D721Med (cell line): ENCODE measurements at regions not wholly inside any gene's neighbourhood (a gene's known extent, or its start where the extent isn't known, plus 50 kb on each side); places are given as distances from the start of the nearest gene placed in this dataset.

Experiments used
- DNase-seq: peaks from one replicate; pipeline ENCODE4 v3.0.0; 2011; ENCODE audit warnings: low spot score; ENCODE audit not compliant: insufficient read length
- FAIRE-seq: peaks from 2 replicates; lab custom pipeline; 2011; peaks lifted over from hg19 to GRCh38; lab: Jason Lieb, UNC
- TF ChIP-seq, protein P1 (sequence below): IDR thresholded peaks from 2 replicates; pipeline ENCODE4 v1.5.1; 2012; ENCODE audit warnings: mild to moderate bottlenecking, control low read depth; ENCODE audit not compliant: insufficient read depth; ENCODE audit errors: missing control alignments

DNA sequence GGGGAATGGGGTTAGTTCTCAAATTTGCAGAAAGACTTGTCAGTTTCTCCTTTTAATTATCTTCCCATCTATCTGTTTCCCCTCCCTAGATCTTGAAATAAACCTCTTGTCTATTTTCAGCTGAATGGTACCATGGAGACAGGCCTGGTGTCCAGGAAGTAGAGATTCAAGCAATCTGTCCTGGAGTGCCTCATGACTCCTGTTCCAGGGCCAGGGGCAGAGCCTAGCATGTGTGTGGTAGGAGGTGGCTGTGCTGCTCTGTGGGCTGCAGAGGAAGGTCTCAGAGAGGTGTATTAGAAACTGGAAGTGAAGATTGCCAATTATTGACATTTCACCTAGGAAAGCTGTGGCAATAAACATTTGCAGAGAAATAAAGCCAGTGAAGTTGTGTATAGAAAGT lies 175.8 kb upstream of the ATP10B start:
- TF ChIP-seq, protein P1, sequence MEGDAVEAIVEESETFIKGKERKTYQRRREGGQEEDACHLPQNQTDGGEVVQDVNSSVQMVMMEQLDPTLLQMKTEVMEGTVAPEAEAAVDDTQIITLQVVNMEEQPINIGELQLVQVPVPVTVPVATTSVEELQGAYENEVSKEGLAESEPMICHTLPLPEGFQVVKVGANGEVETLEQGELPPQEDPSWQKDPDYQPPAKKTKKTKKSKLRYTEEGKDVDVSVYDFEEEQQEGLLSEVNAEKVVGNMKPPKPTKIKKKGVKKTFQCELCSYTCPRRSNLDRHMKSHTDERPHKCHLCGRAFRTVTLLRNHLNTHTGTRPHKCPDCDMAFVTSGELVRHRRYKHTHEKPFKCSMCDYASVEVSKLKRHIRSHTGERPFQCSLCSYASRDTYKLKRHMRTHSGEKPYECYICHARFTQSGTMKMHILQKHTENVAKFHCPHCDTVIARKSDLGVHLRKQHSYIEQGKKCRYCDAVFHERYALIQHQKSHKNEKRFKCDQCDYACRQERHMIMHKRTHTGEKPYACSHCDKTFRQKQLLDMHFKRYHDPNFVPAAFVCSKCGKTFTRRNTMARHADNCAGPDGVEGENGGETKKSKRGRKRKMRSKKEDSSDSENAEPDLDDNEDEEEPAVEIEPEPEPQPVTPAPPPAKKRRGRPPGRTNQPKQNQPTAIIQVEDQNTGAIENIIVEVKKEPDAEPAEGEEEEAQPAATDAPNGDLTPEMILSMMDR = no peak
- FAIRE-seq = no peak
- no peak for DNase-seq

DNA sequence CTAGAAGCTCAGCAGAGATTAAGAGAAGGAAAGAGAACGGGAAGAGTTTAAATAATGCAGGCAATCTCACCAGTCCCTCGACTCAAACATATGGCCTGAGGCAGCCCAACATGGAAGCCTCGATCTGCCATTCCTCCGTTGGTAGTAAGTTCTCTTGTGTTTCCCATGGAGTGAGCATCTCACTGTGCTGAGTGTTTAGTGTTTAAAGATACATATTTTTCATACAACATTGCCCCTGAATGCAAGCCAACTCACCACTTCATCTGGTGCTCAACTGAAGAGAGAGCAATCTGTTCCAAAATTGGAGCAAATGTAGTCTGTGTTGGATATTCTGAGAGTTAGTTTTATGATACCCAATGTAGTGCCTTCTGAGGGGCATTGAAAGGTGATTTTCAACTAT lies 171.5 kb upstream of the ATP10B start:
- TF ChIP-seq, protein P1 = no peak
- FAIRE-seq = no peak
- no peak for DNase-seq

DNA sequence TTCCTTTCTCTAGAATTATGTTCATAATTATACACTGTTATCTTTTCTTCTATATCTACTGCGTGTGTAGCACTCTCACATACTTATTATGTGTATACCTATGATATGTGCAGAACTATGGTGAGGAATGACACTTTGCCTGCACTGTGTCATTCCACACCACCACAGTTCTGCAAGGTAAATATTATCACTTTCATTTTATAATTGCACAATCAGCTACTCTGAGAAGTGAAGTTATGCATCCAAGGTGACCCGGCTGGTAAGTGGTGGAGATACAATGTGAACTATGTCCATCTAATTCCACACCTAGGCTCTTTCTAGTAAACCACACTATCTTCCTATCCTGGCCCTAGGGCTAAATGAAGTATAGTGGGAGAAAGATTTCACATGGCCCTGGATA lies 170.1 kb upstream of the ATP10B start:
- TF ChIP-seq, protein P1 = no peak
- DNase-seq (no peak), FAIRE-seq (no peak)

DNA sequence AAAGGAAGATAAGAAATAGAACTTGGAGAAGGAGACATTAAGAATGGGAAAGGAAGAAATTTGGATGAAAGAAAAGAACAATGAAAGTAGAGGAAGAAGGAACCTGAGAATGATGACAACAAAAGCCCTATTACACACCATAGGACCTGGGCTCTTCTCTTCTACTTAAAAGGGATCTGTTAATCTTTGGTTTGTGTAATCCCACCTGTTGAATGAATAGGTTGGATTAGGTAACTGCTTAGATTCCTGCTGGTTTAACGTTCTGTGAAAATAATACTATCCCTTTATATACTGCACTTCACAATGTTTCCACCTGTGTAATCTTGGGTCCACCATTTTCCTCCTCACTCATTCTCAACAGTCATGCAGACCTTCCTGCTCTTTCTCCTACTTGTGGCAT lies 157.8 kb upstream of the ATP10B start:
- TF ChIP-seq, protein P1 = no peak
- DNase-seq (no peak), FAIRE-seq (no peak)

DNA sequence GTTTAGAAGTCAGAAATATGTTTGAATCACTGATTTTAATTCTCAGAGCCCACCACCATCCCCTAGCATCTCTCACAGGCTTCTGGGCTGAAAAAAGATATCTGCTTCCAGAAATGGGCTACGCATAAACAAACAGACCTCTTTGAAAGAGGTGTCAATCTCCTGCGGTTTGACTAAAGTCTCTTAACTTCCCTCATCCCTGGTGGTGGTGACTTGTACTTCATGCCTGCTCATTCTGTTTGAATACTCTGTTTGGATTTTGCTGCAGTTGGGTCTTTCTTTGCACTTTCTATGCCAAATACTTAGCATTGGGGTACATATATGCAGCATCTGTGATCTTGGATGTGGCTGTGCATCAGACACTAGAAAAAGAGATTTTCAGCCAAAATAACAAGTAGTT lies 157.2 kb upstream of the ATP10B start:
- TF ChIP-seq, protein P1 = no peak
- no peak for DNase-seq
- no peak for FAIRE-seq

DNA sequence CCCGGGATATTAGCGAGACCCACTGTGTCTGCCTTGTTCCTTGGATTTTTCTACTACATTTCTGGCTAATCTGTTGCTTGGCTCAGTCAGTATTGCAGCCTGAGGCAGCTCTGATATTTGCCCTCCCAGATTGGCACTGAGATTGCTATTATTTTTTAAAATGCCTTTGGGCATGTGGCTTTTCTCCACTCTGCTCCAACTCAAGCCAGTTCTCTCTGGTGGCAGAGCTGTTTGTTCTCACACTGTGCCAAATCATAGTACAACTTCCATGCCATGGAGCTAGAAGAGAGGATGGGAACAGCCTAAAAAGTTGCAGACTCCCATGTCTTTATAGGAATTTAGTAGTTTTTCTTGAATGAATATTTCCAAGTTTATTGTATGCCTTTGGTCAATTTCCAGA lies 155.9 kb upstream of the ATP10B start:
- FAIRE-seq (no peak), DNase-seq (no peak)

DNA sequence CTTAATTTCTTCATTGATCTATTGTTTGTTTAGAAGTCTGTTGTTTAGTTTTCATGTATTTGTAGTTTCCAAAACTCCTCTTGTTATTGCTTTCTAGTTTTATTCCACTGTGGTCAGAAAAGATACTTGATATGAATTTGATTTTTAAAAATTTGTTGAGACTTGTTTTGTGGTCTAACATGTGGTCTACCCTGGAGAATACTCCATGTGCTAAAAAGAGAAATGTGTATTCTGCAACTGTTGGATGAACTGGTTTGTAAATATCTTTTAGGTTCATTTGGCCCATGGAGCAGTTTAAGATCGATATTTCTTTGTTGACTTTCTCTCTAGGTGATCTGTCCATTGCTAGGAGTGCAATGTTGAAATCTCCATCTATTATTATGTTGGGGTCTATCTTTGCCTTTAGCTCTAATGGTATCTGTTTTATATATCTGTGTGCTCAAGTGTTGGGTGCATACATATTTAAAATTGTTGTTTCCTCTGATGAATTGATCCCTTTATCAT lies 150.6 kb upstream of the ATP10B start:
- FAIRE-seq (no peak), DNase-seq (no peak)
- TF ChIP-seq, protein P1 = no peak

More for the DNA sequence above, 155.9 kb upstream of the ATP10B start:
- TF ChIP-seq, protein P1 = no peak
